ENCODE measurements at regions not wholly inside any gene's neighbourhood (a gene's known extent, or its start where the extent isn't known, plus 50 kb on each side); places are given as distances from the start of the nearest gene placed in this dataset.

GRCh38 chr4:41318839-41319530 is 62.3 kb downstream of the UCHL1 start:
- Histone ChIP-seq H3K4me1 (ENCODE audit: low read length) (peaks cover 11% of the 10 kb centered on the region; the same call in 1 of the 2 replicates), H3K9ac (ENCODE audit: low read length) (no peak overlapping the region)
- TF ChIP-seq CTCF (IDR thresholded peaks at IDR 0.05; ENCODE audit: low read depth, low read length) (no peak), EZH2phosphoT487 (IDR thresholded peaks at IDR 0.05; ENCODE audit: low read depth) (no peak)

GRCh38 chr4:41319553-41319952 is 62.8 kb downstream of the UCHL1 start:
- no peak overlapping the region for H3K9ac ChIP-seq (ENCODE audit: low read length)

More at GRCh38 chr4:41318839-41319530, 62.3 kb downstream of the UCHL1 start:
- no peaks in the 10 kb centered on the region; the same call in 1 of the 2 replicates for H3K27me3 ChIP-seq (ENCODE audit: low read depth, low read length)
- no peaks in the 10 kb centered on the region for H3K36me3 ChIP-seq (replicated peaks; ENCODE audit: low read depth, low read length)
- no peak overlapping the region for H3K4me3 ChIP-seq (ENCODE audit: low read length)
- H3K4me2 ChIP-seq (ENCODE audit: low read length), result no peak overlapping the region
- no peak overlapping the region for H3K27ac ChIP-seq (ENCODE audit: low read length)
- H2AFZ ChIP-seq (ENCODE audit: low read depth, low read length), result no peak overlapping the region
- no peaks in the 10 kb centered on the region for H4K20me1 ChIP-seq (ENCODE audit: insufficient read depth, low read length)
- no peaks in the 10 kb centered on the region for H3K9me3 ChIP-seq (ENCODE audit: insufficient read depth, low read length)
- no peaks in the 10 kb centered on the region for H3K79me2 ChIP-seq (ENCODE audit: low read length)

GRCh38 chr4:41320278-41320677 is 63.5 kb downstream of the UCHL1 start:
- H3K4me2 ChIP-seq (ENCODE audit: low read length), result no peak overlapping the region
- no peaks in the 10 kb centered on the region for H4K20me1 ChIP-seq (ENCODE audit: insufficient read depth, low read length)
- no peak overlapping the region for H3K9ac ChIP-seq (ENCODE audit: low read length)
- H3K36me3 ChIP-seq (replicated peaks; ENCODE audit: low read depth, low read length), result no peaks in the 10 kb centered on the region
- no peaks in the 10 kb centered on the region; the same call in 1 of the 2 replicates for H3K27me3 ChIP-seq (ENCODE audit: low read depth, low read length)
- H2AFZ ChIP-seq (ENCODE audit: low read depth, low read length), result no peak overlapping the region
- H3K79me2 ChIP-seq (ENCODE audit: low read length), result no peaks in the 10 kb centered on the region
- no peak overlapping the region for H3K4me3 ChIP-seq (ENCODE audit: low read length)
- TF ChIP-seq CTCF (IDR thresholded peaks at IDR 0.05; ENCODE audit: low read depth, low read length), result no peak
- TF ChIP-seq EZH2phosphoT487 (IDR thresholded peaks at IDR 0.05; ENCODE audit: low read depth), result no peak
- H3K27ac ChIP-seq (ENCODE audit: low read length), result no peak overlapping the region
- H3K4me1 ChIP-seq (ENCODE audit: low read length), result peaks cover 11% of the 10 kb centered on the region; the same call in 1 of the 2 replicates
- no peaks in the 10 kb centered on the region for H3K9me3 ChIP-seq (ENCODE audit: insufficient read depth, low read length)

More at GRCh38 chr4:41319553-41319952, 62.8 kb downstream of the UCHL1 start:
- Histone ChIP-seq H3K36me3 (replicated peaks; ENCODE audit: low read depth, low read length) (no peaks in the 10 kb centered on the region), H3K4me3 (ENCODE audit: low read length) (no peak overlapping the region), H3K27ac (ENCODE audit: low read length) (no peak overlapping the region), H3K79me2 (ENCODE audit: low read length) (no peaks in the 10 kb centered on the region), H3K27me3 (ENCODE audit: low read depth, low read length) (no peaks in the 10 kb centered on the region; the same call in 1 of the 2 replicates), H2AFZ (ENCODE audit: low read depth, low read length) (no peak overlapping the region), H3K4me2 (ENCODE audit: low read length) (no peak overlapping the region), H3K4me1 (ENCODE audit: low read length) (peaks cover 11% of the 10 kb centered on the region; the same call in 1 of the 2 replicates), H4K20me1 (ENCODE audit: insufficient read depth, low read length) (no peaks in the 10 kb centered on the region), H3K9me3 (ENCODE audit: insufficient read depth, low read length) (no peaks in the 10 kb centered on the region)
- no peak for TF ChIP-seq EZH2phosphoT487 (IDR thresholded peaks at IDR 0.05; ENCODE audit: low read depth)
- TF ChIP-seq CTCF (IDR thresholded peaks at IDR 0.05; ENCODE audit: low read depth, low read length), result no peak

DNA sequence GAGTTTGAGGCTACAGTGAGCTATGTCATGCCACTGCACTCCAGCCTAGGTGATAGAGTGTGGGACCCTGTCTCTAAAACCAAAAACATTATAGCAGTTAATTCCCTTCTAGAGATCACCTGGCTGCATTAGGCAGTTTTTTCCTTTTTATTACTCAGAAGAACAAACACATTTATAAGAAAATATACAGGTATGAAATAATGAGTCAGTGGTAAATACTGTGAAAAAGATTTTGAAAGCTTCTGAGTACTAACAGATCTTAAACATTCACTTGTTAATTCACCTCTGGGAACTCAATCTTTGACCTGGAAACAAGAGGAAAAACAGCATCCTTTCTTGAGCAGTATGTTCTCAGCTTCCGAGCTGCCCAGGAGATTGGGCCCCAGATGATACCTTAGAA is 64.1 kb downstream of the UCHL1 start:
- Histone ChIP-seq H4K20me1 (ENCODE audit: insufficient read depth, low read length) (no peaks in the 10 kb centered on the region), H3K9ac (ENCODE audit: low read length) (no peak overlapping the region), H3K9me3 (ENCODE audit: insufficient read depth, low read length) (no peaks in the 10 kb centered on the region), H3K4me1 (ENCODE audit: low read length) (peaks cover 11% of the 10 kb centered on the region; the same call in 1 of the 2 replicates), H3K27ac (ENCODE audit: low read length) (no peak overlapping the region), H3K79me2 (ENCODE audit: low read length) (no peaks in the 10 kb centered on the region), H3K27me3 (ENCODE audit: low read depth, low read length) (no peaks in the 10 kb centered on the region; the same call in 1 of the 2 replicates), H2AFZ (ENCODE audit: low read depth, low read length) (no peak overlapping the region), H3K4me2 (ENCODE audit: low read length) (no peak overlapping the region), H3K4me3 (ENCODE audit: low read length) (no peak overlapping the region), H3K36me3 (replicated peaks; ENCODE audit: low read depth, low read length) (no peaks in the 10 kb centered on the region)
- no peak for TF ChIP-seq CTCF (IDR thresholded peaks at IDR 0.05; ENCODE audit: low read depth, low read length)

Data from OCI-LY3 (cell line).